C1 segment of cervical spinal cord (tissue), 14 donors: ENCODE measurements at regions not wholly inside any gene's neighbourhood (a gene's known extent, or its start where the extent isn't known, plus 50 kb on each side); places are given as distances from the start of the nearest gene placed in this dataset.

ENCODE experiments used
- DNase-seq, 14 donors: peaks; one replicate each; lab custom pipeline; 2025; lab: John Stamatoyannopoulos, UW

DNA sequence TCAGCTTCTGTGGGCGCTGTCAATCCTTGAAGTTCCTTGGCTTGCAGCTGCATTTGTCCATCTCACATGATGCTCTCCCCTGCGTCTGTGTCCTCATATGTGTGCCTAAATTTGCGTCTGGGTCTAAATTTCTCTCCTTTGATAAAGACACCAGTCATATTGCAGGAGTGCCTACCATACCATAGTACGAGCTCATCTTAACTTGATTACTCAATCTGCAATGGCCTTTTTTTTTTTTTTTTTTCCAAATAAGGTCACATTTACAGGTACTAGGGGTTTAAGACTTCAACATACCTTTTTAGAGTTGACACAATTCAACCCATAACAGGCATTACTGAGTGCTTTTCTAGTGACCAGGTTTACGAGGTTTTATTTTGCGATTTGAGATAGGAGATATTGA, 233.3 kb upstream of the TBX3 start:
- DNase-seq, result no peak

DNA sequence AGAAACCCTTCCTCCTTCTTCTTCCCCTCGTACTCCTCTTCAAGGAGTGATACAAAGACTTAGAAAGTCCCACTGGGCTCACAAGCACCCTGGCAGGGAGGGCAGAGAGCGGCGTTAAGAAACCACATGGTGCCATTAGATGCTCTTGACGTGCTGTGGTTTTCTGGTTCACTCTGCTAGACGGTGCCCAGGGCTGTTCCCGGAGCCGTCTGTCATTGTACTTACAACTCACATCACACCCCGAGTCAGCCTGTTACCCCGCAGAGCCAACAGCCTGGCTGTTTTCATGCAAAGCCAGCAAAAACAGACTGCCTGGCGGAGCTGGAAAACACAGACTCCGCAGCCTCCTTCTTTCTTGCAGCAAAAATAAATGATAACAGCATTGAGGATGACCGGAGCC, 232.6 kb upstream of the TBX3 start:
- DNase-seq, result peak in 1 of 14 donors; percentile 26

DNA sequence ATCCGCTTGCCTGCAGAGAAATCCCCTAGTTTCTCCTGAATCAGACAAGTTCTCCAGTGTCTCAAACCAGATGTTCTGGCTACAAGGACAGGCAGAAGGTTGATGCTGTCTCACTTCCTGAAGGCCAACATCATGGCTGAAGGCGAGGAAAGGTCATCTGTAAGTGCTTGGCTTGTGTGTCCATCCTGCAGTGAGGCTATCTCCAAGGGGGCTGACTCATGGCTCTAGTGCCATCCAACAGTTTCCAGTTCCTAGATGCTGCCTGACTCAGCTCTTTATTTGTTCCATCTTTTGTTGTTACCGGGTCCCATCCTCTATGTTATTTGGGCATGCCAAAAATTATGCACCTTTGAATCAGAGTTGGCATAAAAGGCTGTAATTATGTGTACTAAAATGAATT, 232.1 kb upstream of the TBX3 start:
- no peak for DNase-seq

DNA sequence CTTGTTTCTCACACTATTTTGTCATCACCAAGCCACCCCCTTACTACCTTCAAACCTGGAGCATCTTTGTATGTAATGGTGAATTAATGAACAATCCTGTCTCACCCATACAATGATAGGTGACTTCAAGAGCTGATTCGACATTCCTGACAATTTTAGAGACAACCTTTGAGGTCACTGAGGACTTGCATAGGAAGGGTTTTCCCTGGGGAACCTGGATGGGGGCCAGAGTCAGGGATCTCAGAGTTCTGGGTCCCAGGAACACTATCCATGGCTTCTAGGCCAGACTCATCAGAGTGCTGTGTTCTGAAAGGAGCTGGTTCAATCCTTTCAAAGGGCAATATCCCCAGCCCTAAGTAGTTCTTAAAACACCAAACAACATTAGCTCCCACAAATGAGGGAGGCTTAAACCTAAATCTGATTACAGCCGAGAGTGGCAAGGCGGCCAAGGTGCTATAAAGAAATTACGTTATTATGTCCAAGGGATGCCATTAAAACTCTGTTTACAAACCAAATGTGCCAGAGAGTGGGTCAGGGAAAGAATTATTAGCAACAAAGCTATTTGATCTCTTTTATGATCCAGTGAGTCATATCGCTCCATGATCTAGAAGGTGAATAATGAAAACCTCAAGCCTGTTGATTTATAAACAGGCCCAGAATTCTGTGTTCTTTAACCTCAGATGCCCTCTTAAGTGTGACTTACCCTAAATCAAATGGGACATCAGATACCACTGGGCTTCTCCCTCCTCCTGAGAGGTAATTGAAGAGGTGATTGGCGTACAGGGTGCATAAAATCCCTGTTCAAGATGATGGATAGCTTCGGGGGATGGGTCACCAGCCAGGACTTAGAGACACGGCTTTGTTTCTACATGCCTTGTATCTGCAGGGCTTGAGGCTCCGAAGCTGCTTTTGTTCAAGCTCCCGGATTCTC, 230.2 kb upstream of the TBX3 start:
- no peak for DNase-seq

DNA sequence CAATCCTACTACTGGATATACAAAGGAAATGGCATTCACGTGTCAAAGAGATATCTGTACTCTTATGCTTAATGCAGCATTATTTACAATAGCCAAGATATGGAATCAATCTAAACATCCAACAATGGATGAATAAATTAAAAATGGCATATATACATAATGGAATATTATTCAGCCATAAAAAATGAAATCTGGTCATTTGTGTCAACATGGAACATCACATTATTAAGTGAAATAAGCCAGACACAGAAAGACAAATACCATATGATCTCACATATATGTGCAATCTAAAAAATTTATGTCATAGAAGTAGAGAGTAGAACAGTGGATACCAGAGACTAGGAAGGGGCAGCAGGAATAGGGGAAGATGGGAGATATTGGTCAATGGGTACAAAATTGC, 228.8 kb upstream of the TBX3 start:
- no peak for DNase-seq

DNA sequence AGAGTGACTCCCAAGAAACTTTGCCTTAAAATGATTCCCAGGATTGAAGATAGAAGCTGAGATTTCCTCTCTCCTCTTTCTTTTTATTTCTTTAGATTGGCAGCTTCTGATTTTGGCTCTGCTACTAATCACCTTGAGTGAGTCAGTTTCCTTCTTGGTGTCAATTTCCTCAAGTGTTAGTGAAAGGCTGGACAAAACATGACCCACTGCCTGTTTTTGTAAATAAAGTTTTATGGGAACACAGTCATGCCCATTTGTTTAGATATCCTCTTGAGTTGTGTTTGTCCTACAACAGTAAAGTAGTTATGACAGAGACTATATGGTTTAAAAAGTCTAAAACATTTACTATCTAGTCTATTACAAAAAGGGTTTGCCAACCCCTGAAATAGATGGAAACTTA, 227.2 kb upstream of the TBX3 start:
- no peak for DNase-seq

DNA sequence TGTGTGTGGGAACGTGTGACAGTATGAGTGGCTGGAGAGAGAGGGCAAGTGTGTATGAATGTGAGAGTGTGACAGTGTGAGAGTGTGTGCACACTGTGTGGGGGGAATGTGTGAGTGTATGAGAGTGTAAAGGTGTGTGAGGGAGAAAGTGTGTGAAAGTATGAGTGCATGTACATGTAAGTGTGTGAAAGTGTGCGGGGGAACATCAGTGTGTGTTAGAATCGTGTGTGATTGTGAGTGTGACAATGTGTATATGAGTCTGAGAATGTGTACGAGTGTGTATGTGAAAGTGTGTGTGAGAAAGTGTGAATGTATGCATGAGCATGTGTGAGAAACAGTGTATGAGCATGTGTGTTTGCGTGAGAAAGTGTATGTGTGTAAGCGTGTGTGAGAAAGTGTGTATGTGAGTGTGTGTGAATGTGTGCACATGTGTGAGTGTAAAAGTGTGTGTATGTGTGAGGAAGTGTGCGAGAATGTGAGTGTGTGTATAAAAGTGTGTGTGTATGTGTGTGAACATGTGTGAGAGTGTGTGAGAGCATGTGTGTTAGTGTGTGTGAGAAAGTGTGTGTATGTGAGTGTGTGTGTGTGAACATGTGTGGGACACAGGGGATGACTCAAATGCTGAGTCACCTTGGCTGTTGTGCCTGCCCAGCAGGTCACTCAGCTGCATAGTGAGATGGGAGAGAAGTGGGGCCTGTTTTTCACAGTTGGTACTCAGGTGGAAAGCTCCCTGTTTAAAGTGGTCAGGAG, 220.5 kb upstream of the TBX3 start:
- DNase-seq, result no peak

DNA sequence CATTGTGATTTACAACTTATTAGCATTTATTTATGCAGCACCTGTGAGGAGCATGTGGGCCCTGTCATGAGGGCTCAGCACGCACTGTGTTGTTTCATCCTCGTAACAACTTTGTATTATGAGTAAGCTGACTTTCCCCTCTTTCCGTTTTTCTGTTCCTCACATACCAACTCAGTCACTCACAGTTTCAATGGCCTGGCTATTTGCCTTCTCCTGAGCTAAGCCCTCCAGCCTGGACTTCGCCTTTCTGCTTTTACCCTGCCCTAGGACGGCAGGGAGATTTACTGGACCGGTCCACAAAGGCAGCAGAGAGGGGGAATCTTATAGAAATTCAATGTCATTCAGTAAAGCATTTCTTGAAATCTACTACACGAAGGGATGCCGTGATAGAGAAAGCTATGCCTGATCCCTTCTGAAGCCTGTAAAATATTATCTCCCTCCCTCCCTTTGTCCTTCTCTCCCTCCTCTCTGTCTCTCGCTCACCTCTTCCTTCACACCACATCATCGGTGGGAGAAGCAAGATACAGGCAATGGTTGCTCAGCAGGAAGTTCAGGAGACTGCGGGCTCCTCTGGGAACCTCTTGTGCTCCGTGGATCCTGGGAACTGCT, 219.2 kb upstream of the TBX3 start:
- no peak for DNase-seq

DNA sequence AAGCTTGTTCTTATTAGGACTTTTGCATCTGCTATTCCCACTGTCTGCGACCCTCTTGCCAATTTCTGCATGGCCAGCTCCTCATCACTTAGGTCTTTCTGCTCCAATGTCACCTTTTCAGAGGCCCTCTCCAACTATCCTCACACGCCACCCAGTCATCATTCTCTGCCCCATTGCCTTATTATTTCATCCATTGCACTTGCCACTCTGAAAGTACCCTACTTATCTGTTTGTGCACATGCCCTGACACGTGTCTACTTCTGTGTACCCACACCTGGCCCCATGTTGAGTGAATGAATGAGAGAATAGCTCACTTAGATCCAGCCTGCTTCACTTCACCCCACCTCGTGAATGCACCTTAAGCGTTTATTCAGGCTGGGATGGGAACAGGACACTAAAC, 218.7 kb upstream of the TBX3 start:
- no peak for DNase-seq

DNA sequence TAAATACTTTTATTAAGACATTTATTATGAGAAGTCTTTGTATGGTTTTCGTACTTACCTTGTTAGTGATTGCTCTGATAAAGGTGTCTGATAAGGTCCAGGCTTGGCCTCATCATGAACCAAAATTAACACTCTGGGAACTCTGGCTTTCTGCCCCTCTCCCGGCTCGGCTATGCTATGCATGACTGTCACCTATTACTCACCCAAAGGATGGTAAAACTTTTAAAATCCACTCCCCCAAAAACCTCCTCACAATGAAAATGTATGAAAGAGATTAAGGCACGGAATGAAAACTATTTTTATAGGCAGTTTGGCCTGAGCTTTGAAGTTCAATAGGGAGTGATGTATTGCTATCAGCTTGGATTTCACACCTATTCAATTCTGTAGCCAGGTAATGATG, 217.3 kb upstream of the TBX3 start:
- no peak for DNase-seq

DNA sequence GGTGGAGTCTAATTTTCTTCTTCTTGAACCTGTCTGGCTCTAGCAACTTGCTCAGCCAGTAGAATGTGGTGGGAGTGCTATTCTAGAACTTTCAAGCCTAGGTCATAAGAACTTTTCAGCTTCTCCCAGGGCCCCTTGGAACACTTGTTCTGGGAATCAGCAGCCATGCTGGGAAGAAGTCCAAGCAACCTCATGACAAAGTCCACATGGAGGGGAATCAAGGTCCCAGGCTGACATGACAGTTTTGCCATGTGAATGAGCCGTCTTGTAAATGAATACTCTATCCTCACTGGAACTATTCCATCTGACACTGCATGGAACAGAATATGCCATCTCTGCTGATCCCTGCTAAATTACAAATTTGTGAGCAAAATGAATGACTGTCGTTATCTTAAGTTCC, 214.2 kb upstream of the TBX3 start:
- DNase-seq, result no peak

DNA sequence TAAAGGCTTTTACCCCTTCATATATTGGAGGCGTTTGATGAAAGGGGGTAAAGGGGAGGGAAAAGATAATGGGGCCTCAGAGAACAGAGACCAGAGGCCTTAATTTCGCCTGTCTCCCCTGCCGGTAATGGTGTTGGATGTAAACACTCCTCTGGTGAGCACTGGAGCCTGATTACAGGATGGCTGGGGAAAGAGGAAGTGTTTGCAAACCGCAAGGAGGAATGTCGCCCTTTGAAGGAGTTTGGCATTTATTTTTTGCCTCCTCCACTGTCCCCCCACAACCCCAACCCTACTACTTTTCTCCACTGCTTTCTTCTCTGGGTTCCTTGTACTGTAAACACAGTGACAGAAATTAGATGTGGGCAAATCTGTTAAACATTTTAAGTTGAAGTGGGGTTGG, 211.9 kb upstream of the TBX3 start:
- DNase-seq, result no peak

DNA sequence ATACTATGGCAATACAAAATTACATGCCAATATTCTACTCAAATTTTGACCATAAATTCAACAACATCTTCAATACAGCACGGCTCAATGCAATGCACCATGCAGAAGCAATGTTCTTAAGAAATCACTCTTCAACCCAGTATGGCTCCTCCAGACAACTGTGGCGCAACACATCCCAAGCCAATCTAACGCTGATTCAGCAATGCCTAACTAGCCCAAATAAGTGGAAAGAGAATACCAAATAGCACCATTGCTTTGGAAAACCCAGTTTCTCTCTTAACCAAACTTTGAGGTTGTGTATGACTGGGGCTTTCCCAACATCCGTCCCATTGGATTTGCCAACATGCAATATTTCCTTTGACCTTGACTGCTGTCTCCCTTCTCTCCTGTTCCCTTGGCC, 211.1 kb upstream of the TBX3 start:
- DNase-seq, result no peak

DNA sequence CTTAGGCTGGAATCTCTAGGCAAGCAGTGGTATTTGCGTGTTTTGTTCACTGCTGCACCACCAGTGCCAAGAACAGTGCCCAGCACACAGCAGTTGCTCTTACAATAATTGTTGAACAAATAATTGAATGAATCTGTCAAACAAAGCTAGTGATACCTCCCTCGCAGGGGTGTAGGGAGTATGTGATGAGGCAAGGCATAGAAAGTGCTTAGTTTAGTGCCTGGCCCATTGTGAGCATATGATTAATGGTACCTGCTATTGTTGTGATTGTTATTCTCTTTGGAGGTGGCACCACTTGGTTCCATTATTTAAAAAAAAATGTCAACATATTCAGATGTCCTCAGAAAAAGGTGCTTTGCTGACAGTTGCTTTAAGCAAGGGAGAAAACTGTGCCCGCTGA, 210.1 kb upstream of the TBX3 start:
- no peak for DNase-seq

DNA sequence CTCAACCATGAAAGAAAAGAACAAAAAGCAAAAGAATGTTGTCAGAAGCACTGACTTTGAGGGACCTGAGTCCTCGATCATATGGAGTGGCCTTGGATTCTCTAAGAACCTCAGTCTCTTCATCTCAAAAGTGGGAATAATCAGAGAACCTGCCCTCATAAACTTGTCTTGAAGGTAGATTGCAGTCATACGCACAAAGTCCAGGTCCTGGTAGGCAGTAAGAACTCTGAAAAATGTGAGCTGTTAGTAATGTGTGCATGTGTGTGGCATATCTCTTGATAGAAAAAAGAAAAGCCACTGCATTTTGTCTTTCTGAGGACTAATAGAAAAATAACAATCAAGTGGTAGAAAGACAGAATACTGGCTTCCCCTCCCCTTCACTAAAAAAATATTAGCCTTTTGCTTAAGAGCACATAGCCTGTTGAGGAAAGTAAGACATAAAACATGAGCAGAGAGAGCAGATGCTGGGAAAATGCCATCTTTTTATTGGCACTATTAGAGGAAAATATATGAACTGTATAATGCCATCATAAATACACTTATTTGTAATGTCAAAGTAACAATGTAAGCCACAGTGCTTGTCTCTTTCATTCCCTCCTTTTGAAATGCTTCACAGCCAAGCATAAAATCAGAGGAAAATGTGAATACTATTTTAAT, 205.1 kb upstream of the TBX3 start:
- DNase-seq, result no peak

DNA sequence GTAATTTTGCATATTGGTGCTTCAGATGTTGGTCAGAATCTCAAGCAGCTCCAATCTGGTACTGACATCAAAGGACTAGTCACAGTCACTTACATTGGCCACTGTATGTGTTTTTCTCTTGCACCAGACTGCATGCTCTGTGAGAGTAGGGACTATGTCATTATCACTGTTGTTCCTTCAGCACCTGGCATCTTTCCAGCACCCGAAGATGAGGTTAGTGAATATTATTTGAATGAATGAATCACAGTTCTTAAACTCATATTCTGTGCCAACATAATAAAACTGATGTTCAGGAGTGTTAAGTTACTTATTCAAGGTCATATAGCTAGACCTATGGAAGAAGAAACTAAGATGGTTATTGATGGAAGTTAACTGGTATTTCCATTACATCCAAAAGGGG, 204.5 kb upstream of the TBX3 start:
- no peak for DNase-seq

DNA sequence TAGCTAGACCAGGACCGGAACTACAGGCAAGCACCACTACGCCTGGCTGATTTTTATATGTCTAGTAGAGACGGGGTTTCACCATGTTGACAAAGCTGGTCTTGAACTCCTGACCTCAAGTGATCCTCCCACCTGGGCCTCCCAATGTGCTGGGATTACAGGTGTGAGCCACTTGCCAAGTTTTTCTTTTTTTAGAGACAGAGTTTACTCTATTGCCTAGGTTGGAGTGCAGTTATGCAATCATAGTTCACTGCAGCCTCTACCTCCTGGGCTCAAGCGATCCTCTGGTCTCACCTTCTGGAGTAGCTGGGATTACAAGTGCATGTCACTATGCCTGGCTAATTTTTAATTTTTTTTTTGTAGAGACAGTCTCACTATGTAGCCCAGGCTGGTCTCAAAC, 201.5 kb upstream of the TBX3 start:
- no peak for DNase-seq

DNA sequence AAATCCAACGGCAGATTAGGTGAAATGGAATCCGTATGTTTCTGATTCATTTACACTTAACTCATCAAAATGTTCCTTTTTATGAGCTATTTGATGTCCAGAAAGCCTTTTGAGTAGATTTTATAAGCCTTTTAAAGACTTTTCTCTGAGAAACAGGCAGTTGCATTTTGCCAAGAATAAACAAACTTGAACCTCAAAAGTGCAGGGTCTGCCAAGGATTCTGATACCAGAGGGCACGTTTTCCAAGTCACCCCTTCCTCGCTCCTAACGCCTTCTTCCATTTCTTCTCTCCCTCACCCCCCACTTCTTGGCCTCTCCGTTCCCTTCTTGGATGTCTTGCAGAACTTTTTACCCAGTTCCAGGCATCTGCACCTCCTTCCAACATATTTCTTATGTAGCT, 200.6 kb upstream of the TBX3 start:
- no peak for DNase-seq

DNA sequence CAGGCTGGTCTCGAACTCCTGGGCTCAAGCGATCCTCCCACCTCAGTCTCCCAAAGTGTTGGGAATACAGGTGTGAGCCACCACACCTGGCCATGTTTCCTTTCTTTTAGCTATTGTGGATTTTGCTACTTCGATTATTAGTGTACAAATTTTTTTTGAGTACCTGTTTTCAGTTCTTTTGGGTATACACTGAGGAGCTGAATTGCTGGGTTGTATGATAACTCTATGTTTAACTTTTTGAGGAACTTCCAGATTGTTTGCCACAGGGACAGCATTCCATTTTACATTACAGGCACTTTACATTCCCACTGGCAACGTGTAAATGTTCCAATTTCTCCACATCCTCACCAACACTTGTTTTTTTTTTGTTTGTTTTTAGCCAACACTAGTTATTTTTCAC, 198.1 kb upstream of the TBX3 start:
- no peak for DNase-seq

DNA sequence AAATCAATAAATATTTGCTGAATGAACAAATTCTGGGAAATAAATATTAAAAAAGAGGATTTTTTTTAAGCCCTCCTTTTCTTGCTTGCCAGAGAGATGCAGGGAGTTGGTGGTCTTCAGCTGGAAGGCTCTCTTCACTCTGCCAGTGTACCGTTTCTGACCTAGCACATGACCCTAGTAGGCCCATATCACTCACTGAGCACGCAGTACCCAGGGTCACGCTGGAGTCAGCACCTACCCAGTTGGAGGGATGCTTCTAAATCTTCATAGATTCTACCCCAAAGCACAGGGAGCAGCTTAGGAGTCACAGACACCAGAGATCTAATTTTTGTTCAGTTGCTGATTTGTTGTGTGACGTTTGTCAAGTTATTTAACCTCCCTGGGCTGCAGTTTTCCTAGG, 195.4 kb upstream of the TBX3 start:
- no peak for DNase-seq

DNA sequence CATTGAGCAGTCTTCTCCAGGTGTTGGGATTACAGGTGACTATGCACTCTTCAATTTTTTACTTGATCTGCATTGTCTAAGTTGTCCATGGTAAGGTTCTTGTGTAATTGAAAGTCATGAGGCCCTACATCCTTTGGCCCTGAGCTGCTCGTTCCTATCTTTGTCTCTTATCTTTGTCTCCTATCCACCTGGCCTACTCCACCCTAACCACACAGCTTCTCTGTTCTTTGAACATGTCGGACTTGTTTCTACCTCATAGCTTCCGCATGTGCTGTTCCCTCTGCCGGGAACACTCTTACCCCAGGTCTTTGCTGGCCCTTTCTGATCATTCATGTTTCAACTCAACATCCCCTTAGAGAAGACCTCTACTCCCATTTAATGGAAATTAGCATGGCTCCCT, 194.8 kb upstream of the TBX3 start:
- no peak for DNase-seq

DNA sequence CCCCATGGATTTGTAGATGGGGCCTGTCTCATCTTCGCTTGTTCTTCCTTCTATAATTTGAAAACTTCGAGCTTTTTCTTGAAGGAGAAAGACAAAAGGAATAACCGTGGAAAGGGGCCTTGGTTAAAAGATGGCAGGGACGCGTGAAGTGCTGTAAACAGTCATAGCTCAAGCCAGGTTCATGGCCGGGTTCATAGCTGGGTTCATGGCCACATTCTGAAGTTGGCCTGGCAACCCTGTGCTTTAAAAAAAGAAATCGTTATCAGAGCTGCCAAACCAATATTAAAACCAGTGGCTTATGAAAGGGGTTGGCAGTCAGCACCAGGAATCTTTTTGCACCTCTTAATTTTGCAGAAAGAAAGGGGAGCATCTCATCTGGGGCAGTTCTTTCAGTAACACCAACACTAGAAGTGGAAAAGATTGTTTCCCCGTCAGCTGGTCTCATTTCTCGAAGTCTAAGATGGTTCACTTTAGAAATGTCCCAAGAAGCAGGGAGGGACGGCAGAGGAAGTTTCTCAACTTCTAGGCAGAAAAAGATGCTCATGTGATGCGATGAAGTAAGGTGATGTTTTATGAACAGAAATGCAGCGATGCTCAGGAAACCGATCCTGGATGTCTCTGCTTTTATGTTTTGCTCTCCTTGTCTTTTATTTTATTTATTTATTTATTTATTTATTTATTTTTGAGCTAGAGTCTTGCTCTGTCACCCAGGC, 193.1 kb upstream of the TBX3 start:
- DNase-seq, result no peak
